GM18907 (cell line): ENCODE measurements at regions not wholly inside any gene's neighbourhood (a gene's known extent, or its start where the extent isn't known, plus 50 kb on each side); places are given as distances from the start of the nearest gene placed in this dataset.

Experiments
- ATAC-seq: cut with Tn5 transposase; IDR thresholded peaks from one replicate; pipeline ENCODE4 v1.9.1; 2021; ENCODE audit warnings: mild to moderate bottlenecking, moderate library complexity; ENCODE audit not compliant: unreplicated experiment

GRCh38 chr16:6247150-6247549 lies 1085.5 kb upstream of the RBFOX1 start:
- no peak for ATAC-seq

GRCh38 chr16:6246266-6246665 lies 1086.4 kb upstream of the RBFOX1 start:
- ATAC-seq = no peak

DNA sequence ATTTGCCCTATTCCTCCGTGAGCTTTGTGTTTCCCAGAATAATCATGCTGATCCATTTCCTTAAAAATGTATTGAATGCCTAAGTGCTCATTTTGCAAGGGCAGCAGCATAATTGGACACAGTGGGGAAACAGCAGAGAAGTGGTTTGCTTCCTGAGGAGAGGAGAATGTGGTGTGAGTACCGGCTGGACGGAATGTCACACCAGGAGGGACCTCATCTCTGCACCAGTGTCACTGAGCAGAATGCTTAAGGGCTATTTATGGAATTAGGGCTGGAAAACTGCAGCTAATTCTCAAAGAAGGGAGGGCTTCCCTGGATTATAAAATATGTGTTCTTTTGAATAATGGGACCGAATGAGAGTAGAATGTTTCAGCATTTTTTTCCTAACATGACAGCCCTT lies 1100.6 kb upstream of the RBFOX1 start:
- no peak for ATAC-seq

DNA sequence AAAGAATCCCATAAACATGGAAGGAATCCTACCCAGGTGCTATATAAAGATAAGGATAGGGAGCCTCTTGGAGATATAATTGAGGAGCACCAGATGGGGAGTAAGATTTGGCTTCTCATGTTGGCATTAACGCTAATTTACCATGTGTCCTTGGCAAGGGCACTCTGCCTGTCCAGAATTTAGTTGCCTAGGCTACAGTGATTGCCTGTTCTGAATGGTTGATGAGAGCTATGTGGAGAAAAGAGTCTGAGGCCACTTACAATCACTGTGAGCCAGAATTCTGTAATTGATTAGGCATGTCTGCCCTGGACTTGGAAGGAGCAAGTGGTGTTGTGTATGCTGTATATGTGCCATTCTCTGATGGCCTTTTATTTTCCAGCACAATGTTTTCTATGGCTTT lies 1101.2 kb upstream of the RBFOX1 start:
- no peak for ATAC-seq

DNA sequence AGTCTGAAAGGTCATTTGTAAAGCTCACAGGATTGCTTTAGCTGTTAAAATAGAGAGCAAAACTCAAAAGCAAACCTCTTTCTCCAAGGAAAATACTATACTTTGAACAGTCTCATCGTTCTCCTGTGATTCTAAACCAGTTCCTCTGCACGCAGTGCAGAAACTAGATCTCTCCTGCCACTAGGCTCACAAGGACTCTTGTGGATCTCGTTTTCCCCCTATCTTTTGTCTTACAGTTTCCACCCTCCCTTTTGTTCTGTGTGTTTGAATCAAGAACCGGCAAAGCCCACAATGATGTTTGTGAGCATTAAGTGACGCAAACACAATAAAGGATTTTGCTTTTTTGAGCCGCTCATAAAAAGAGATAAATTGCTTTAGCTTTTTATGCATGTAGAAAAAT lies 1103.5 kb upstream of the RBFOX1 start:
- ATAC-seq = no peak

- ATAC-seq = no peak
Observed at GRCh38 chr16:6218855-6219254, 1113.8 kb upstream of the RBFOX1 start.

- no peak for ATAC-seq
Observed at GRCh38 chr16:6216836-6217235, 1115.8 kb upstream of the RBFOX1 start.

DNA sequence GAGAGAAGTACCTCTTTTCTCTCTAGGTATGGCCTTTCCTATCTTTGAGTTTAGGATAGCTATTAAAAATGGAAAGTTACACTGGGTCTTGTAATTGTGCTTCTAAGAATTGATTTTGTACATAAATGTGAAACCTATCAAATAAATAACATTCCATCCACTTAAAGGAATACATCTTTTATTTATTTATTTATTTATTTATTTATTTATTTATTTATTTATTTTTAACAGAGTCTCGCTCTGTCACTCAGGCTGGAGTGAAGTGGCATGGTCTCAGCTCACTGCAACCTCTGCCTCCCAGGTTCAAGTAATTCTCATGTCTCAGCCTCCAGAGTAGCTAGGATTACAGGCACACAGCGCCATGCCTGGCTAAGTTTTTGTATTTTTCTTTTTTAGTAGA lies 1114.0 kb upstream of the EEF2KMT start:
- ATAC-seq = no peak

DNA sequence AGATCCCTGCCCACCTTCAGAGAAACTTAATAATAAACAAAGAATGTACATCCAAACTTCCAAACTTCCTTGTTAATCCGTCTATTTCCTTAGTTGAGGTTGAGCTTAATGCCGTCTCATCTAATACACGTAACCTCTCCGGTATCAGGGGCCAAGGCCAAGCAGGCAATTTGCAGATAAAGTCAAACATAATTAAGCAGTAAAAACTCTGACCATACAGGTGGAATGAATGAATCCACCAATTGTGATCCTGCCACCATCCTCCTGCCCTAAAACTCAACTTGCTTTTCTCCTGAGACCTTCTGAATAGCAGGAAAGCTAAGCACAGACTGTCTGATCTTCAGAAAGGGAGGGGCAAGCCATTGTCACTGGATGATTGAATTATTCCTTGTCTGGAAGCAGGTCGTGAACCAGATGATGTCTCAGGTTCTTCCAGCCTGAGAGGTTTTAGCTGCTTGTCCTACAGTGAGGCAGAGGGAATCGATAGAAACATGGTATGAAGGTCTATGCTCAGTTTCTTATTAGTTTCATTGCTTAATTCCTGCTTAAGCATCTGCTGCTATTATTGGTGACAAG lies 1111.8 kb upstream of the EEF2KMT start:
- no peak for ATAC-seq

GRCh38 chr16:6207580-6207979 lies 1110.0 kb upstream of the EEF2KMT start:
- no peak for ATAC-seq

- no peak for ATAC-seq
Observed at GRCh38 chr16:6207124-6207523, 1109.5 kb upstream of the EEF2KMT start.

DNA sequence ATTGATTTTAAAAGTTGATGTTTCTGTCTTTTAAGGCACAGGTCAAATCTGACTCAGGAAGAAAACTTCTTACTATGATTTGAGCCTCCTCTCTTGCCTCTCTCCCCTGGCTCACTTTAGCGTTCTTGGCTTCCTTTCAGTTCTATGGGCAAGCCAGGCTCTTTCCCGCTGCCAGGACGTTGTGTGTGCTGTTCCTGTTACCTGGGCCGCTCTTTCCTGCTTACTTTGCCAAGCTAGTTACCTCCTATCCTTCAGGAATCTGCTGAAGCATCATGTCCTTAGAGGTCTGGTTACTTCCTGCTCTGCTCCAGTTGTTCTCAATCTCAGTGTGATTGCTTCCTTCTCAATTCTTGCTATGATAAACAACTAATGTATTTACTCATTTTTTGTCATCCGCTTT lies 1108.5 kb upstream of the EEF2KMT start:
- no peak for ATAC-seq

GRCh38 chr16:6204945-6205344 lies 1107.3 kb upstream of the EEF2KMT start:
- no peak for ATAC-seq

DNA sequence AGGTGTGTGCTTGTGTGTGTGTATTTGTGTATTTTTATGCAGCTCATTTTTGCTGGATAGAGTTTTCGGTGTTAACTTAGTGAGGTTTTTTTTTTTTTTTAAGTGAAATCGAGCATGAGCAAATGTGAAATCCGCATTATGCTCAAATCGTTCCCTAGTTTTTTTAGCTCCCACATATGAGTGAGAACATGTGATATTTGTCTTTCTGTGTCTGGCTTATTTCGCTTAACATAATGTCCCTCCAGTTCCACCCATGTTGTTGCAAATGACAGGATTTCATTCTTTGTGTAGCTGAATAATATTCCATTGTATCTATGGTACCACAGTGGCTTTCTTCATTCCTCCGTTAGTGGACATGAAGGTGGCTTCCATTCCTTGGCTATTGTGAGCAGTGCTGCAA lies 1103.3 kb upstream of the EEF2KMT start:
- no peak for ATAC-seq

GRCh38 chr16:6200271-6200670 lies 1102.7 kb upstream of the EEF2KMT start:
- ATAC-seq = no peak

DNA sequence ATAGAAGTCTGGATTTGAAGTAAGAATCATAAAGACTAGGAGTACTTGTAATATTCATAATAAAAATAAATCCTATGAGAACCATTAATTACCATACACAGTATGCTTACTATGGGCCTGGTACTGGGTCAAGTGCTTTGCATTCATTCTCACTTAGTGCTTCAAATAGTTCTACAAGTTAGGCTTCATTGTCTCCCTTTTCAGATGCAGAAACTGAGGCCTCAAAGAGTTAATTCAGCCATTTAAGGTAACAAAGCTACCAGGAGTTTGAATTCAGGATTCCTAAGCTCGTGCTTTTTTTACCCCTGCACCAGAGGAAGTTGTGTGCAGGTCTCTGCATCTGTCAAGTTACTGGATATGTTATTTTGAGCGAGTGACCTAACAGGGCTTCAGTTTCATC lies 1098.4 kb upstream of the EEF2KMT start:
- no peak for ATAC-seq

DNA sequence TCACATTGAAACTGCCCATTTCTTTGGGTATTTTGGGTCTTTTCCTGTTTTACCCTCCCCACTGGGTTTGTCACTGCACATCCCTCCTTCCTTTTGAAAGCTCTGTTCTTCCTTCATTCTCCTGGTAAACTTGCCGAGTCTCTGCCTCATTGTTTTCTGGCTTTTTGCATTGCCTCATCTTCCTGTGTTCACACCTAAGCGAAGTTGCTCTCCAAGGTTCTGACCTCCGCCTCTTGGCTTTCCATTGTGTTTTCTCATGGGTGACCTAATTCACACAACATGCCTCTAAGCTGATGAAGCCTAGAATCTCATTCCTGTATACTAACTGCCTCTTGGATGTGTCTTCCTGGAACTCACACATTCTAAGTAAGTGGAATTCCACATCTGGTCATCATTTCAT lies 1096.1 kb upstream of the EEF2KMT start:
- ATAC-seq = no peak

DNA sequence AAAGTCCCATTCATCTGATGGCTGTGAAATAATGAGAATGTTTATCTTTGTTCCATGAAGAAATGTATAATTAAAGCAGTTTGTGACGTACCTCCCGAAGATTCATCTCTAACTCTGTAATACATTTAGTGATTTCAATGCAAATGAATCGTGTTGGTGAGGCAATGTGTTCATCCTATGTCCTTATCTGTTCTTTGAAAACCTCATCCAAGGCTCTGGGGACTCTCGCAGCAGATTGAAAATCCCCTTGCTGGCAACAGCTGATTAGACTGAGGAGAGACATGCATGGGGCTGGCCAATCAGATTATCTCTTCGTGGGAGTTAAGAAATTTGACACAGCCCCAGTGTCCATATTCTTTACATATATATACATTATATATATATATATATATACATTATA lies 1095.4 kb upstream of the EEF2KMT start:
- ATAC-seq = no peak

- ATAC-seq = no peak
Observed at GRCh38 chr16:6192532-6192931, 1094.9 kb upstream of the EEF2KMT start.

DNA sequence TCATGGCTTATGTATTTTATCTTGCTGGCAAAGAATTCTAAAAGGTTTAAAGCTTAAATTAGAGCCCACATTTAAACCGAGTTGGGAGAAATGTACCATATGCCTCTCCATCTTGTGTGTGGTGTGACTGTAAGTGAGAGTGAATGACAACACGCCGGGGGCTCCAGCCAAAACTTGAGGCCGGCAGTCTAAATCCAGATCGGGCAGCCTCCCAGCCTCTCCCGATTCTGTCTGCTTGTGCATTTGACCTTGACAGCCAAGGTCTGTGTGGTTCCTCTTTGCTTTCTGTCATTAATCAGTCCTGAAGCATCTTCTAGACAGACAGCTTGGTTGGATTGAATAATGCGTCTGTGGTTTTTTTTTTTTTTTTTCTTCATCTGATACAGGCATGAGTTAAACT lies 1093.2 kb upstream of the EEF2KMT start:
- ATAC-seq = no peak

- ATAC-seq = no peak
Observed at GRCh38 chr16:6189216-6189615, 1091.6 kb upstream of the EEF2KMT start.

GRCh38 chr16:6177616-6178180 lies 1080.1 kb upstream of the EEF2KMT start:
- ATAC-seq = no peak

DNA sequence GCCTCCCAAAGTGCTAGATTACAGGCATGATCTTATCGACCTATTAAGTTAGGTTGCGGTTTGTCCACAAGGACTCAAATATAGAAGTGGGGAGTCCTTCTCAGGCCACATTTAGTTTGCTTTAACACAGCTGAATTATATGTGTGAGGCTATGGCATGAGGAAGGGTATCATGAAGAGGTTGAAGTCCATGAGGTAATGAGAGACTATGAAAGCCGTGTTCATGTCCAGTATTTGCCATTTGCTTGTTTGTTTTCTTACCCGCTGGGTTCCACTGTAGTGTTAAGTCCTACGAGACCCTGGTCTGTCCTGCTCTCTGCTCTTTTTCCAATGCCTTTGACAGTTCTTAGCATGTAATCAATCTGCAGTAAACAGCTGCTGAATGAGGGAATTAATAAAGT lies 1072.4 kb upstream of the EEF2KMT start:
- no peak for ATAC-seq
